ENCODE measurements at regions not wholly inside any gene's neighbourhood (a gene's known extent, or its start where the extent isn't known, plus 50 kb on each side); places are given as distances from the start of the nearest gene placed in this dataset.

DNA sequence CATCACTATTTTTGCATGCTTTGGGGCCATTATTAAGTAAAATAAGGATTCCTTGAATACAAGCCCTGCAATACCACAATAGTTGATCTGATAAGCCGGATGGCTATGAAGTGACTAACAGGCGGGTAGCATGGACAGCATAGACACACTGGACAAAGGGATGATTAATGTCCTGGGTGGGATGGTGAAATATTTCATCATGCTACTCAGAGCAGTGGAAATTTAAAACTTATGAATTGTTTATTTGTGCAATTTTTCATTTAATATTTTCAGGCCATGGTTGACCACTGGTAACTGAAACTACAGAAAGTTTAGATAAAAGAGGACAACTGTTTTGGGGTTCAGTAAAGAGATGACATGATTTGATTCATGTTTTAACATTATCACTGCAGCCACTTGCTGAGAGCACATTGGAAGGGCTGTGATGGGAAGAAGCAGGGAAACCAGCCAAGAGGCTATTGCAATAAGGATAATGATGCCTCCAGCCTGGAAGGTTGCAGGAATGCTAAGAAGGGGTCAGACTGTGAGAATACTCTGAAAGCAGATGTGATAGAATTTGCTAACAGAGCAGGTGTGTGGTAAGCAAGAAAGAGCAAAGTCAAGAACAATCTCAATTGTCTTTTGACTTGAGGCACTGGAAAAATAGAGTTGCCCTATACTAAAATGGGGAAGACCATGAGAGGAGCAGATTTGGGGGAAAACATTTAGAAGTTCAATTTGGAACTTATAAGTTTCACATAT, 62.5 kb upstream of the TNFSF4 start:
- no peak for TF ChIP-seq POLR2A (IDR thresholded peaks at IDR 0.05; ENCODE audit: control extremely low read depth in 1 of 2, low read depth in 2 of 2, low read length in 2 of 2)
- TF ChIP-seq, protein P1, sequence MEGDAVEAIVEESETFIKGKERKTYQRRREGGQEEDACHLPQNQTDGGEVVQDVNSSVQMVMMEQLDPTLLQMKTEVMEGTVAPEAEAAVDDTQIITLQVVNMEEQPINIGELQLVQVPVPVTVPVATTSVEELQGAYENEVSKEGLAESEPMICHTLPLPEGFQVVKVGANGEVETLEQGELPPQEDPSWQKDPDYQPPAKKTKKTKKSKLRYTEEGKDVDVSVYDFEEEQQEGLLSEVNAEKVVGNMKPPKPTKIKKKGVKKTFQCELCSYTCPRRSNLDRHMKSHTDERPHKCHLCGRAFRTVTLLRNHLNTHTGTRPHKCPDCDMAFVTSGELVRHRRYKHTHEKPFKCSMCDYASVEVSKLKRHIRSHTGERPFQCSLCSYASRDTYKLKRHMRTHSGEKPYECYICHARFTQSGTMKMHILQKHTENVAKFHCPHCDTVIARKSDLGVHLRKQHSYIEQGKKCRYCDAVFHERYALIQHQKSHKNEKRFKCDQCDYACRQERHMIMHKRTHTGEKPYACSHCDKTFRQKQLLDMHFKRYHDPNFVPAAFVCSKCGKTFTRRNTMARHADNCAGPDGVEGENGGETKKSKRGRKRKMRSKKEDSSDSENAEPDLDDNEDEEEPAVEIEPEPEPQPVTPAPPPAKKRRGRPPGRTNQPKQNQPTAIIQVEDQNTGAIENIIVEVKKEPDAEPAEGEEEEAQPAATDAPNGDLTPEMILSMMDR (IDR thresholded peaks at IDR 0.05; ENCODE audit: control extremely low read depth in 1 of 3, insufficient read depth in 1 of 3, low read depth in 1 of 3, low read length in 3 of 3), result no peak

Data from H1 (cell line).